Omental fat pad (tissue), 3 donors: ENCODE measurements at regions not wholly inside any gene's neighbourhood (a gene's known extent, or its start where the extent isn't known, plus 50 kb on each side); places are given as distances from the start of the nearest gene placed in this dataset.

Experiments
- ATAC-seq: fragments of 150-250 bp; one replicate; pipeline ENCODE4 v1.9.1; 2016; ENCODE audit warnings: mild to moderate bottlenecking, moderate library complexity; ENCODE audit not compliant: low FRiP score
- DNase-seq: peaks from one replicate; pipeline ENCODE4 v3.0.0-alpha.2; 2019; ENCODE audit warnings: low spot score
- CTCF ChIP-seq, 3 donors: fragments of 450-650 bp; IDR thresholded peaks; one replicate each; pipeline ENCODE4 v1.5.1; 2016 to 2017; ENCODE audit warnings: antibody characterized with exemption in 3 of 3, mild to moderate bottlenecking in 3 of 3, moderate library complexity in 2 of 3

DNA sequence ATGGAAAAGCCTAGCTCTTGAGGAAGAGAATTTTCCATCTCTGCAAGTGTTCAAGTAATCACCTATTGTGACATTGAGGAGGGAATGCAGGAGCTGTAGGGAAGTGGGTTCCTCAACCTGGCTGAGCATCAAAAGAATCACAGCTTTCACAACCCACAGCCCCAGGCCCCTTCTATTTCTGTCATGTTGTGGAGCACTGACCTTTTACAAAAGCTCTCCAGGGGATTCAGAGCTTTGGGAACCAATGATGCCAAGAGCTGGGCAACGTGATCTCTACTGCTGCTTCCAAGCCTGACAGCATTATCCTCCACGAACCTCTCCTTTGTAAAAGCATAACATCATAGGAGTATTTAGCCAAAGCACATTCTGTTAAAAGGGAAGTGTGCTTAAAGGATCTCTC is 231.1 kb downstream of the ADAMTS9 start:
- TF ChIP-seq CTCF (IDR thresholded peaks at IDR 0.05) = no peak
- ATAC-seq (no peak), DNase-seq (no peak)

GRCh38 chr3:64455351-64455750 is 230.1 kb upstream of the PRICKLE2 start:
- ATAC-seq (no peak), DNase-seq (no peak)
- no peak for TF ChIP-seq CTCF (IDR thresholded peaks at IDR 0.05)

DNA sequence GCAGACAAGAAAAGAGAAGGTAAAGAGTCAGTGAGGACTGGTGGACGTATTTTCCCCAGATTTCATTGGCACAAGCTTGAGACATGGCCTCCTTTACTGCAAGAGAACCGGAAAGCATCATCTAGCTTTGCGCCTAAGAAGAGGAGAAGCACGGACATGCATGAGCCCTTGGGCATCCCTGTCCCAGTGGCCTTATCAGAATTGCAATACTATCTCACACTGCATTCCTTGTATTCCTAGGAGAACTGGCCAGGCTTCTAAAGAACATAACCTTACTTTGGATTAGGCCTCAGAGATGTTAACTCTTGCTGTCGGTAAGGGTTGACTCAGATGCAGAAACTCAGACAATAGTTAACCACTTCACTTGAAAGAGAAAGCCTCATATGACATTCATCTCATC is 229.5 kb upstream of the PRICKLE2 start:
- no peak for TF ChIP-seq CTCF (IDR thresholded peaks at IDR 0.05)
- ATAC-seq (no peak), DNase-seq (no peak)

- no peak for TF ChIP-seq CTCF (IDR thresholded peaks at IDR 0.05)
- ATAC-seq (no peak), DNase-seq (no peak)
Observed at GRCh38 chr3:64454179-64454578, 228.9 kb upstream of the PRICKLE2 start.

GRCh38 chr3:64451283-64452012 is 226.2 kb upstream of the PRICKLE2 start:
- ATAC-seq (no peak), DNase-seq (no peak)
- no peak for TF ChIP-seq CTCF (IDR thresholded peaks at IDR 0.05)

DNA sequence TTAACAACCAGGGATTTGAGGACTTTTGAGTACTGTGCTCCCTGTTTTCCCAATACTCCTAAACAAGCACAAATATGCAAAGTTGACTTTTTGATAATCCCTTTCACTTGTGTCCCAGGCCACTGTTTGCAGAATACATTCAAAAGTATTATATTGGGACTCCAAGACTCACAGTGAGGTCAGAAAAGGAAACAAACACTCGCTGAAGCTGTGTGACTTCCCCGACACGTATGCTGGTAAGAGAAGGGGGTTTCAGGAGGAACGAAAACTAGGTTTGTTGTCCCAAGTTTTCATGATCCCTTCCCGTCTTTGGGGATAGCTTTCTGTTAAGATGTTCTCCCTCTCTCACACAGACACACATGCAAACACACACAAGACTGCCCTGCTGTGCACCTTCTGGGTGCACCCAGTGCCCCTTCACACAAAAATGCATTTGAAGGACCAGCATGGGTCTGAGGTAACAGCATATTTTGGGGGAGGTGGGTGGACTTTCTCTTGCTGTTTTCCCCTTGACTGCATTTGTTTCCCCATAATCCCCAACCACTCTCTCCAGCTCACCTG is 225.2 kb upstream of the PRICKLE2 start:
- DNase-seq = no peak
- no peak for ATAC-seq

More for the DNA sequence above, 225.2 kb upstream of the PRICKLE2 start:
- no peak for TF ChIP-seq CTCF (IDR thresholded peaks at IDR 0.05)
